Mesothelial cell of epicardium (in vitro differentiated cells): ENCODE measurements at regions not wholly inside any gene's neighbourhood (a gene's known extent, or its start where the extent isn't known, plus 50 kb on each side); places are given as distances from the start of the nearest gene placed in this dataset.
"Not testable (repeated sequence)": the region's sequence is repeated elsewhere in the genome, so short reads cannot be mapped to it uniquely, and the experiment has no call there.

ENCODE experiments used
- DNase-seq, 2 experiments: peaks; one replicate each; pipeline ENCODE4 v3.0.0; 2021; ENCODE audit warnings: low spot score in 2 of 2; ENCODE audit not compliant: unreplicated experiment in 2 of 2
- H3K27ac Mint-ChIP-seq: 2 replicates; pipeline ENCODE4 v1.8.0; 2021; ENCODE audit warnings: mixed read lengths
- H3K27me3 Mint-ChIP-seq: 2 replicates; pipeline ENCODE4 v1.8.0; 2021; ENCODE audit warnings: low read depth, mixed read lengths
- H3K36me3 Mint-ChIP-seq: 2 replicates; pipeline ENCODE4 v1.8.0; 2021; ENCODE audit warnings: mixed read lengths
- H3K4me1 Mint-ChIP-seq: 2 replicates; pipeline ENCODE4 v1.8.0; 2021; ENCODE audit warnings: mixed read lengths
- H3K4me3 Mint-ChIP-seq: 2 replicates; pipeline ENCODE4 v1.8.0; 2021; ENCODE audit warnings: mild to moderate bottlenecking, moderate library complexity, mixed read lengths
- H3K9me3 Mint-ChIP-seq: 2 replicates; pipeline ENCODE4 v1.8.0; 2021; ENCODE audit warnings: mixed read lengths
- TF ChIP-seq, protein P1 (sequence below): fragments of 200-600 bp; sonication (generic); IDR thresholded peaks from one replicate; pipeline ENCODE4 v1.5.0; 2021; ENCODE audit warnings: antibody characterized with exemption; ENCODE audit not compliant: unreplicated experiment

DNA sequence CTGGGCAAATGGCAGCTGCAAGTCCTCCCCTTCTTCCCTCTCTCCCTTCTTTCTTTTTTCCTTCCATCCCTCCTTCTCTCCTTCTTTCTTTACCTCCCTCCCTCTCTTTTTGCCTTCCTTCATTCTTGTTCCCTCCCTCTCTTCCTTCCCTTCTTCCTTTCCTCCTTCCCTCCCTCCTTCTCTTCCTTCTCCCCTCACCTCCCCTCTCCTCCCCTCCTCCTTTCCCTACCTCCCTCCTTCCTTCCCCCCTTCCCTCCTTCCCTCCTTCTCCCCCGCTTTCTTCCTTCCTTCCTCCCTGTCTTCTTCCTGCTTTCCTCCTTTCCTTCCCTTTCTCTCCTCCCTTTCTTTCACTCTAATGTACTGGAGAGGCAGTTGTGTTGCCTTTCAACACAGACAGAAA lies 110.8 kb upstream of the SALL1 start:
- Mint-ChIP-seq H3K9me3 (peaks cover 31% of the 10 kb centered on the region), H3K36me3 (no peaks in the 10 kb centered on the region), H3K27me3 (peaks cover 5% of the 10 kb centered on the region), H3K4me3 (no peak overlapping the region), H3K4me1 (no peaks in the 10 kb centered on the region), H3K27ac (no peak overlapping the region)
- DNase-seq, result no peak
- TF ChIP-seq, protein P1, sequence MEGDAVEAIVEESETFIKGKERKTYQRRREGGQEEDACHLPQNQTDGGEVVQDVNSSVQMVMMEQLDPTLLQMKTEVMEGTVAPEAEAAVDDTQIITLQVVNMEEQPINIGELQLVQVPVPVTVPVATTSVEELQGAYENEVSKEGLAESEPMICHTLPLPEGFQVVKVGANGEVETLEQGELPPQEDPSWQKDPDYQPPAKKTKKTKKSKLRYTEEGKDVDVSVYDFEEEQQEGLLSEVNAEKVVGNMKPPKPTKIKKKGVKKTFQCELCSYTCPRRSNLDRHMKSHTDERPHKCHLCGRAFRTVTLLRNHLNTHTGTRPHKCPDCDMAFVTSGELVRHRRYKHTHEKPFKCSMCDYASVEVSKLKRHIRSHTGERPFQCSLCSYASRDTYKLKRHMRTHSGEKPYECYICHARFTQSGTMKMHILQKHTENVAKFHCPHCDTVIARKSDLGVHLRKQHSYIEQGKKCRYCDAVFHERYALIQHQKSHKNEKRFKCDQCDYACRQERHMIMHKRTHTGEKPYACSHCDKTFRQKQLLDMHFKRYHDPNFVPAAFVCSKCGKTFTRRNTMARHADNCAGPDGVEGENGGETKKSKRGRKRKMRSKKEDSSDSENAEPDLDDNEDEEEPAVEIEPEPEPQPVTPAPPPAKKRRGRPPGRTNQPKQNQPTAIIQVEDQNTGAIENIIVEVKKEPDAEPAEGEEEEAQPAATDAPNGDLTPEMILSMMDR, result no peak

DNA sequence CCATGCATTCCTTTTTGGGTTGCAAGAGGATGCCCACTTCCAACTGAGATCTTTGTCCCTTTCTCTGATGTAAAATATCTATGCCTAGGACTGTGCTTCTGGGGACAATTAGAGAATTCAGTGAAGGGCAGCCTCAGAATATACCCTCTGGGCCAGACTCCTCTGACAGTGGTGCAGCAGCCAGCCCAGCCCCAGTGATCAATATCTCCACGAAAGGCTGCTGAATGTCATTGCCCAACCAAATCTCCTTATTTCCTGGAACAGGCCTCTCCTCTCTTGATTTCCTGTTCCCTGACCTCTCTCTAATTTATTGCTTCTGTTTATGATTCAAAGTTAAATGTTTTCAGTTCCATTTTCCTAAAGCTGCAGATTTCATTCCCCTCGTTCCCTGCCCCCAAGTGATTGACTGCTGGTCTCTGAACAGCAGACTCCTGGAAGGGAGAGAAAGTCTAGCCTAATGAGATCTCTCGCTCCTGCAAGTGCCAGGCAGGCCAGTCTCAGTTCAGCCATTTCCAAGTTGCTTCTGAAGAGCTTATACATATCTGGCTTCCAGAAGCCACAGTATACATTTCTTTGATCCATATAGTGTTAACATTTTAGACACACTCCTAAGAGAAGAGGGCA lies 104.4 kb upstream of the SALL1 start:
- Mint-ChIP-seq H3K27ac (no peak overlapping the region), H3K27me3 (peaks cover 3% of the 10 kb centered on the region), H3K9me3 (peaks cover 21% of the 10 kb centered on the region), H3K4me1 (no peaks in the 10 kb centered on the region), H3K36me3 (no peaks in the 10 kb centered on the region), H3K4me3 (no peak overlapping the region)
- TF ChIP-seq, protein P1, result no peak
- DNase-seq, result no peak

DNA sequence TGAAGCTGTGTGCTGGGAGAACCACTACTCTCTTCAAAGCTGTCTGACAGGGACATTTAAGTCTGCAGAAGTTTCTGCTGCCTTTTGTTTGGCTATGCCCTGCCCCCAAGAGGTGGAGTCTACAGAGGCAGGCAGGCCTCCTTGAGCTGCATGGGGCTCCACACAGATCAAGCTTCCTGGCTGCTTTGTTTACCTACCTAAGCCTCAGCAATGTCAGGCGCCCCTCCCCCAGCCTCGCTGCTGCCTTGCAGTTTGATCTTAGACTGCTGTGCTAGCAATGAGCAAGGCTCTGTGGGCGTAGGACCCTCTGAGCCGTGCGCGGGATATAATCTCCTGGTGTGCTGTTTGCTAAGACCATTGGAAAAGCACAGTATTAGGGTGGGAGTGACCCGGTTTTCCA lies 103.3 kb upstream of the SALL1 start:
- peaks cover 21% of the 10 kb centered on the region for H3K9me3 Mint-ChIP-seq

DNA sequence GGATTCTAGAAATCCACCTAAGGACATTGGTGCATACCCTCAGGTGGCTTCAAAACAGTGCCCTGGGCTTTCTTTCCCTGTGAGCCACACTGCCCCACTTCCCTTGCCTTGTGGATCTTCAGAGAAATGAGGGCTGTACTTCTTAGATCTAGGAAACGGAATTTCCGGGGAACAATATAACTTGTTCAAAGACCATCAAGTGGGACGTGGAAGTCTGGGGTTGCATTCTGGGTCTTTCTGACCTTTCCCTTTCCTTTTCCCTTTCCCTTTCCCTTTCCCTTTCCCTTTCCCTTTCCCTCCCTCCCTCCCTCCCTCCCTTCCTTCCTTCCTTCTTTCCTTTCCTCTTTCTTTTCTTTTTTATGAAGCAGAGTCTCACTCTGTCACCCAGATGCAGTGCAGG lies 97.1 kb upstream of the SALL1 start:
- Mint-ChIP-seq H3K9me3 (peaks cover 6% of the 10 kb centered on the region), H3K36me3 (no peaks in the 10 kb centered on the region), H3K27me3 (peaks cover 14% of the 10 kb centered on the region), H3K27ac (no peak overlapping the region), H3K4me1 (peaks cover 3% of the 10 kb centered on the region), H3K4me3 (no peak overlapping the region)
- DNase-seq, result no peak
- TF ChIP-seq, protein P1, result no peak

More for the DNA sequence above, 103.3 kb upstream of the SALL1 start:
- H3K27ac Mint-ChIP-seq, H3K36me3 Mint-ChIP-seq, H3K27me3 Mint-ChIP-seq, DNase-seq, H3K4me1 Mint-ChIP-seq, H3K4me3 Mint-ChIP-seq: not testable (repeated sequence)

DNA sequence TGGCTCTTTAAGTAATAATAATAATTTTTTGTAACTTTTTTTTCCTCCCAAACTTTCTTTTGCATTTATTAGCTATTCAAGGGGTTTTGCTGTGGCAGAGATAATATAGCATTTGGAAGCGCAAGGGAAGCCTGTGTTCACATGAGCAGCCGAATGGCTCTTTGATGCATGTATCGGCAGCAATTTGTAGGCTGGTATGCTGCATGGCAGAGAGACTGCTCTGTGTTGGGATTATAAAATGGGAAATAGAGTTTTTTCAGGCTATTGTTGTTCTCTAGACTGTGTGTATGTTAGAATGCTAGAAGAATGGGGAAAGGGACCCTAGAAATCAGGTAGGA lies 94.6 kb upstream of the SALL1 start:
- no peak for DNase-seq
- TF ChIP-seq, protein P1, result no peak
- no peaks in the 10 kb centered on the region for H3K36me3 Mint-ChIP-seq
- no peak overlapping the region for H3K4me3 Mint-ChIP-seq
- no peaks in the 10 kb centered on the region for H3K9me3 Mint-ChIP-seq
- H3K27ac Mint-ChIP-seq, result no peak overlapping the region
- peaks cover 34% of the 10 kb centered on the region for H3K27me3 Mint-ChIP-seq
- peaks cover 3% of the 10 kb centered on the region for H3K4me1 Mint-ChIP-seq

DNA sequence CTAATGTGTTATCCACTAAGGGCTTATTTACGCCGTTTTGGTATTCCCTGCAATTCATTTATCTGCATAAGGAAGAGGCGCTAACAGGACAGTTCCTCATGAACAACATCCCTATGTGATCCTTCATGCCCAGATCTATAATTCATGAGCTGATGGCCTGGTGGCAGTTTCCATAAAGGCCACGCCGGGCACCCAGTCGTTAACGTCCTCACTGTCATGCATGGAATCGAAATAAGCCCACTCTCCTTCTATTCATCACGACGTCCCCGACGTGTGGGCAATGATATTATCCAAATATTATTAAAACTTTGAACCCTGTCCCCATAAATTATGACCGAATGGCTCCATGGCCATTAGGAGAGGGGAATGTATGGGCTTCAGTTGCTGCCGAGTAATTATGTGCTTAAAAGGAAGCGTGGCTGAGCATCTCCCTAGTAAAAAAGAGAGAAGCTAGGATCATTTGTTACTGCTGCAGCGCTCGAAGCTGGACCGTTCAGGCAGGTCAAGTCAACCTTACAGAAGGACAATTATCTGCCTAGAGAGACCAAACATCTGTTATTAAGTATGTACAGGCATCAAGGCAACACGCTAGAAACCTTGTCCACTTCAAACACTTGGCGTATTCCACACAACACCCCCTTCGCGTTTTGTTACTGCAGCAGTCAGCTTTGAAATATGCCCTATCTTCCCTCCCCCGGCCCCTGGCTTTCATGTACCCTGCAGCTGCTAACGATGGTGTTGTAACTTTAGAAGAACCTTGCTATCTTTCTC lies 94.0 kb upstream of the SALL1 start:
- Mint-ChIP-seq H3K4me1 (peaks cover 3% of the 10 kb centered on the region), H3K27me3 (peaks cover 36% of the 10 kb centered on the region), H3K4me3 (no peak overlapping the region), H3K9me3 (no peaks in the 10 kb centered on the region), H3K27ac (no peak overlapping the region), H3K36me3 (no peaks in the 10 kb centered on the region)
- TF ChIP-seq, protein P1, result no peak
- DNase-seq, result no peak
